SU-DHL-6 (cell line): ENCODE measurements at regions not wholly inside any gene's neighbourhood (a gene's known extent, or its start where the extent isn't known, plus 50 kb on each side); places are given as distances from the start of the nearest gene placed in this dataset.

Experiments used
- EZH2phosphoT487 ChIP-seq: fragments of 200-600 bp; sonication (generic), shearing (Covaris generic); conservative IDR thresholded peaks from 2 replicates; pipeline ENCODE4 v1.6.1; 2018; ENCODE audit warnings: mild to moderate bottlenecking, antibody characterized with exemption, low read length, moderate library complexity, mixed read lengths
- TF ChIP-seq, protein P1 (sequence below): fragments of 200-600 bp; sonication (generic); IDR thresholded peaks from one replicate; pipeline ENCODE4 v1.5.1; 2017; ENCODE audit warnings: antibody characterized with exemption, mild to moderate bottlenecking, low read length, moderate library complexity; ENCODE audit not compliant: insufficient read depth, poor library complexity, severe bottlenecking

DNA sequence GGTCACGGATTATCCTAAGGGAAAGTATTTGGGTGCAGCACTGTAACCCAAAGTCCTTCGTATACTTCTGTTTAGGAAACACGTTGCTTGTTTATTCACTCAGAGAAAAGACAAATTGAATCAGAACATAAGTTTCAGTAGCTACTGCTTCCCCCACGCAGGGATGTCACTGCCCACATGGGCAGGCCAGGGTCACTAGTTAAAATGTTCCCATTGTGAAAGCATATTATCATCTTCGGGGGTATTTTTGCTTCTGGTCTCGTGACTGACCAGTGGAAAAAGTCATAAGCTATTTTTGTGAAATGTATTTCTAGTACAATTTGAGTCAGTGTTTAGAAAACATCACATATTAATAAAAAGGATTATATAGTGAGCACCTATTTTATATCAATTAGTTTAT, 377.8 kb downstream of the PCDH7 start:
- TF ChIP-seq, protein P1, sequence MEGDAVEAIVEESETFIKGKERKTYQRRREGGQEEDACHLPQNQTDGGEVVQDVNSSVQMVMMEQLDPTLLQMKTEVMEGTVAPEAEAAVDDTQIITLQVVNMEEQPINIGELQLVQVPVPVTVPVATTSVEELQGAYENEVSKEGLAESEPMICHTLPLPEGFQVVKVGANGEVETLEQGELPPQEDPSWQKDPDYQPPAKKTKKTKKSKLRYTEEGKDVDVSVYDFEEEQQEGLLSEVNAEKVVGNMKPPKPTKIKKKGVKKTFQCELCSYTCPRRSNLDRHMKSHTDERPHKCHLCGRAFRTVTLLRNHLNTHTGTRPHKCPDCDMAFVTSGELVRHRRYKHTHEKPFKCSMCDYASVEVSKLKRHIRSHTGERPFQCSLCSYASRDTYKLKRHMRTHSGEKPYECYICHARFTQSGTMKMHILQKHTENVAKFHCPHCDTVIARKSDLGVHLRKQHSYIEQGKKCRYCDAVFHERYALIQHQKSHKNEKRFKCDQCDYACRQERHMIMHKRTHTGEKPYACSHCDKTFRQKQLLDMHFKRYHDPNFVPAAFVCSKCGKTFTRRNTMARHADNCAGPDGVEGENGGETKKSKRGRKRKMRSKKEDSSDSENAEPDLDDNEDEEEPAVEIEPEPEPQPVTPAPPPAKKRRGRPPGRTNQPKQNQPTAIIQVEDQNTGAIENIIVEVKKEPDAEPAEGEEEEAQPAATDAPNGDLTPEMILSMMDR = no peak
- no peak for TF ChIP-seq EZH2phosphoT487
